Activated CD4-positive, alpha-beta T cell treated with anti-CD3 and anti-CD28 coated beads, Interleukin-2, amount 10 ng/mL, durations not matched to agents 24 days and 14 days (primary cell): ENCODE measurements at regions not wholly inside any gene's neighbourhood (a gene's known extent, or its start where the extent isn't known, plus 50 kb on each side); places are given as distances from the start of the nearest gene placed in this dataset.
"Not testable (repeated sequence)": the region's sequence is repeated elsewhere in the genome, so short reads cannot be mapped to it uniquely, and the experiment has no call there.

Experiments
- DNase-seq: peaks from one replicate; pipeline ENCODE4 v3.0.0; 2022
- H3K27ac Mint-ChIP-seq: one replicate; pipeline ENCODE4 v1.8.0; 2022; ENCODE audit warnings: mild to moderate bottlenecking, mixed read lengths
- H3K27me3 Mint-ChIP-seq: one replicate; pipeline ENCODE4 v1.8.0; 2022; ENCODE audit warnings: mixed read lengths
- H3K36me3 Mint-ChIP-seq: one replicate; pipeline ENCODE4 v1.8.0; 2022; ENCODE audit warnings: low read depth, mild to moderate bottlenecking, mixed read lengths
- H3K4me1 Mint-ChIP-seq: one replicate; pipeline ENCODE4 v1.8.0; 2021; ENCODE audit warnings: mixed read lengths
- H3K4me3 Mint-ChIP-seq: one replicate; pipeline ENCODE4 v1.8.0; 2022; ENCODE audit warnings: mild to moderate bottlenecking, moderate library complexity, mixed read lengths
- H3K9me3 Mint-ChIP-seq: one replicate; pipeline ENCODE4 v1.8.0; 2021; ENCODE audit warnings: mixed read lengths
- intact Hi-C: fragments of 100-400 bp; cut with micrococcal nuclease; formaldehyde crosslinking; loops from one replicate; pipeline ENCODE4 v1.15.1; 2023

DNA sequence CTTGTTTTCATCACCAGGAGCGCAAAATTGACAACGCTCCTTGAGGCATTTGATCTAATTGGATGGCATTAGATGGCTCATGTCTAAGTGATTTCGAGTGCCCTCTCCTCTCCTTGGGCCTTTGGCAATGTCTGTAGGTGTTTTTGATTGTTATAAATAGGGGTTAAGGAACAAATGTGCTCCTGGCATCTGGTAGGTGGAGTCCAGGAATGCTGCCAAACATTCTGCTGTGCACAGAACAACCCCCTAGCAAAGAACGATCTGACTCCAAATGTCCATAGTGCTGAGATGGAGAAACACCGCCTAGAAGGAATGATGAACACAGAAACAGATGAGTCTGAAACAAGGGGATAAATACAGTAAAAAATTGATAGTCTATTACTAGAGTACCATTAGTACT, 68.0 kb upstream of the C1QTNF9B start:
- no peak overlapping the region for H3K4me3 Mint-ChIP-seq
- H3K27me3 Mint-ChIP-seq: no peaks in the 10 kb centered on the region
- peaks cover 3% of the 10 kb centered on the region for H3K9me3 Mint-ChIP-seq
- no peak for DNase-seq
- intact Hi-C loops: loop anchor here (5.0 to 10.0 kb wide), 2 partner anchors 267 to 591 kb away; no protein-coding TSS in a partner anchor
- H3K36me3 Mint-ChIP-seq: no peaks in the 10 kb centered on the region
- H3K4me1 Mint-ChIP-seq: peaks cover 44% of the 10 kb centered on the region
- H3K27ac Mint-ChIP-seq: no peak overlapping the region

DNA sequence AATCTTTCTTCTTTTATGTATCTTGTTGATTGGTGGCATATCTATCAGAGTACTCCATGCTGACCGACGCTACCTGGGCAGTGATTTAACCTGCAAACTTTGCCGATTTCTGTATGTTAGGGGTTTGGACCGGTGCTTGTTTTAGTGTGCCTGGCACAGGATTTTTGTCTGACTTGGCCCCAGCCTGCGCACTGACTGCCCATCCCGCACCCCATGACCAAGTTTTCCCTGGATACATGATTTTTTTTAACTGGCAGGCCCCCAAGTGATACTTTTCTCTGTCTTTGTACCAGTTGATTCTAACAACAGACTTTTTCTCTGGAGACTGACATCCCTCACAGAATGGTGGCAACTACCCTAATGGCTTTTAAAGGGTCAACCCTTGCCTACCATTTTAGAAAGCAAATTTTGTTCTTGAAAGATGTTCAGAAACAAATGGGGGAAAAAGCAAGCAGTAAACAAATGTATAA, 69.0 kb upstream of the C1QTNF9B start:
- peak overlapping the region; percentile 77 for H3K4me3 Mint-ChIP-seq
- intact Hi-C loops: loop anchor here (2.0 to 10.0 kb wide), 3 partner anchors 15 to 591 kb away; no protein-coding TSS in a partner anchor
- peaks cover 39% of the 10 kb centered on the region for H3K4me1 Mint-ChIP-seq
- peak overlapping the region; percentile 84 for H3K27ac Mint-ChIP-seq
- H3K36me3 Mint-ChIP-seq: no peaks in the 10 kb centered on the region
- H3K9me3 Mint-ChIP-seq: peaks cover 3% of the 10 kb centered on the region
- DNase-seq: no peak
- H3K27me3 Mint-ChIP-seq: no peaks in the 10 kb centered on the region

DNA sequence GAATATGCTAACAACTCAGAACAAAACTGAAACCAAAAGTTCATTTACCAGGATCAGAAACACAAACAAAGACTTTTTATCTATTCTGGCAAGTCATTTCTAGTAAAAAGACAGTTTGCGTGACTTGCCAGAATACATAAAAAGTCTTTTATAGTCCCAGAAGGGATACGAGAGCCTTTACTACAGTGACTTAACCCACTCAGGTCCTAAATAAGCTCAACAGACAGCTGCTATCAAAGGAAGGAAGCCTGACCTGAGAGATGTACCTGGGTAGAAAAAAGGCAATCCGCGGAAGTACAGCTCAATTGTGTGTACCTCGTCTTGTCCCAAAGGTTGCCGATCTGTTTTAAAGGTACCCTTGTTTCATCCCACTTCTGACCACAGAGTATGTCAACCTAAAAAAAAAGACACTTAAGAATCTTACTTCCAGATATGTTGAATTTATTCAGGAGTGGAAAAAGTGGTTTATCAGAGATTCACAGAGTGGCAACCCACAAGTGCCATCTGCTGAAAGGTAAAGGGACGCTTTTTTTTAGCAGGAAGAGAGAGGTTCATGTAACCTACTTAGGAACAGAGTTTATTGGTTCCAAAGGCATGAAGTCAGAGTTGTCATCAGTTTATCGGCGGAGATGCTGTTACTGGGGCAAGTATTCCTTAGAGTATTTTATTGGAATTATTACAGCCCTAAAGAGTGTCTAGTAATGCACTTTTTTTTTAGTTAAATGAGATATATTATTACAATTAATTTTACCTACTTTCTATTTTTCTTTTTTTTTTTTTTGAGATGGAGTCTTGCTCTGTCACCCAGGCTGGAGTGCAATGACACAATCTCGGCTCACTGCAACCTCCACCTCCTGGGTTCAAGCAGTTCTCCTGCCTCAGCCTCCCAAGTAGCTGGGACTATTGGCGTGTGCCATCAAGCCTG, 69.7 kb upstream of the C1QTNF9B start:
- Mint-ChIP-seq H3K9me3 (peaks cover 3% of the 10 kb centered on the region), H3K4me1 (peaks cover 39% of the 10 kb centered on the region), H3K4me3 (peak overlapping the region; percentile 77), H3K27ac (peak overlapping the region; percentile 84), H3K27me3 (no peaks in the 10 kb centered on the region), H3K36me3 (no peaks in the 10 kb centered on the region)
- peak; percentile 85 for DNase-seq
- intact Hi-C loops: loop anchor here (2.0 to 10.0 kb wide), 3 partner anchors 14 to 592 kb away; no protein-coding TSS in a partner anchor

GRCh38 chr13:23967792-23968191, 70.5 kb upstream of the C1QTNF9B start:
- H3K4me1 Mint-ChIP-seq: peaks cover 39% of the 10 kb centered on the region
- DNase-seq, H3K27me3 Mint-ChIP-seq, H3K9me3 Mint-ChIP-seq, H3K36me3 Mint-ChIP-seq: not testable (repeated sequence)
- H3K4me3 Mint-ChIP-seq: peak overlapping the region; percentile 59
- intact Hi-C loops: loop anchor here (2.0 to 10.0 kb wide), 3 partner anchors 13 to 593 kb away; no protein-coding TSS in a partner anchor
- peak overlapping the region; percentile 58 for H3K27ac Mint-ChIP-seq

GRCh38 chr13:23969647-23970046, 72.3 kb upstream of the C1QTNF9B start:
- Mint-ChIP-seq H3K4me3 (no peak overlapping the region), H3K4me1 (peaks cover 25% of the 10 kb centered on the region), H3K36me3 (no peaks in the 10 kb centered on the region), H3K9me3 (peaks cover 3% of the 10 kb centered on the region), H3K27me3 (no peaks in the 10 kb centered on the region), H3K27ac (no peak overlapping the region)
- DNase-seq: no peak
- intact Hi-C loops: loop anchor here (5.0 to 10.0 kb wide), 2 partner anchors 263 to 595 kb away; no protein-coding TSS in a partner anchor

- Mint-ChIP-seq H3K9me3 (no peaks in the 10 kb centered on the region), H3K4me1 (peaks cover 14% of the 10 kb centered on the region), H3K4me3 (peak overlapping the region; percentile 85), H3K27me3 (peaks cover 45% of the 10 kb centered on the region), H3K36me3 (no peaks in the 10 kb centered on the region), H3K27ac (peak overlapping the region; percentile 69)
- intact Hi-C loops: loop anchor here (2.0 kb wide), 1 partner anchor 13 kb away; no protein-coding TSS in a partner anchor
- DNase-seq: peak; percentile 85
These were observed 82.3 kb upstream of the C1QTNF9B start for GRCh38 chr13:23979361-23980159.

DNA sequence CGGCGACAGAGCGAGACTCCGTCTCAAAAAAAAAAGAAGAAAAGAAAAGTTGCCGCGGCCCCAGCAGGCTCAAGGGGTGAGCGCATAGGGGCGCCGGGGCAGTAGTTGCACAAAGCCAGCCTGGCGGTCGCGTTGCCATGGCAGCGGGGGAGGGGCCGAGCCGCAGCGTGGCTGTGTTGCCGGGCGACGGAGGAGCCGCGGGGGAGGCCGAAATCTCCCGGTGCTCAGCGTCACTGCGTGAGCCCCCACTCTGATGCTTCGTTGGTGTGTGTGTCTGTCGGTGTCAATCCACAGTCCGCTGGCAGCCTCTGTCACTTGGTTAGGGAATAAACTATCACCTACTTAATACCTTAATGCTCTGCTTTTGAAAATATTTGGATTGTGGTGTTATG, 82.9 kb upstream of the C1QTNF9B start:
- peaks cover 14% of the 10 kb centered on the region for H3K4me1 Mint-ChIP-seq
- H3K36me3 Mint-ChIP-seq: no peaks in the 10 kb centered on the region
- intact Hi-C loops: loop anchor here (2.0 kb wide), 1 partner anchor 13 kb away; no protein-coding TSS in a partner anchor
- peaks cover 47% of the 10 kb centered on the region for H3K27me3 Mint-ChIP-seq
- peak overlapping the region; percentile 85 for H3K4me3 Mint-ChIP-seq
- no peaks in the 10 kb centered on the region for H3K9me3 Mint-ChIP-seq
- peak overlapping the region; percentile 69 for H3K27ac Mint-ChIP-seq
- DNase-seq: peak; percentile 97

- peaks cover 14% of the 10 kb centered on the region for H3K4me1 Mint-ChIP-seq
- intact Hi-C loops: no loop called here
- no peak overlapping the region for H3K4me3 Mint-ChIP-seq
- no peaks in the 10 kb centered on the region for H3K36me3 Mint-ChIP-seq
- no peak for DNase-seq
- H3K27ac Mint-ChIP-seq: no peak overlapping the region
- H3K9me3 Mint-ChIP-seq: no peaks in the 10 kb centered on the region
- H3K27me3 Mint-ChIP-seq: peaks cover 52% of the 10 kb centered on the region
These were observed 86.4 kb upstream of the C1QTNF9B start for GRCh38 chr13:23983671-23984070.

DNA sequence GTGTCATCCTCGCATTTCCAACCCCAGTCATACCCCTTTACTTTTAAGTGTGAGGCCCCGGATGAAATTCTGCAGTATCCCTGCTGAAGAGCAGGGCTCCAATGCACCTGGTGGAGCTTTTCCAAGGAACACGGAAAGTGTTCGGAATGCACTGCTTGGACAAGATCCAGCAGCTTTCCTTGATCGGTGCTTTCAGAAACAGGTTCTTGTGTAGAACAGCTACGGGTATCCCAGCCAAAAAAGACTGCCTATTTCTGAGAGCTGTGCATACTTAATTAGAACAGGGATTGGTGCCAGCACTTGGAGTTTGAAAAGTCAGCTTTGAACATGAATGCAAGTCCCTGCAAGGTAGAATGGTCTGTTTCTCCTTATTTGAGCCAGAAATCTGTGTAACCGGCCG, 87.2 kb upstream of the C1QTNF9B start:
- Mint-ChIP-seq H3K27me3 (peaks cover 45% of the 10 kb centered on the region), H3K27ac (no peak overlapping the region), H3K4me3 (no peak overlapping the region), H3K36me3 (no peaks in the 10 kb centered on the region), H3K4me1 (peaks cover 8% of the 10 kb centered on the region), H3K9me3 (no peaks in the 10 kb centered on the region)
- intact Hi-C loops: no loop called here
- no peak for DNase-seq

- Mint-ChIP-seq H3K36me3 (no peaks in the 10 kb centered on the region), H3K4me1 (peaks cover 3% of the 10 kb centered on the region), H3K27me3 (peaks cover 45% of the 10 kb centered on the region), H3K4me3 (no peak overlapping the region), H3K27ac (no peak overlapping the region), H3K9me3 (no peaks in the 10 kb centered on the region)
- DNase-seq: no peak
- intact Hi-C loops: no loop called here
These were observed 87.8 kb upstream of the C1QTNF9B start for GRCh38 chr13:23985060-23985459.

DNA sequence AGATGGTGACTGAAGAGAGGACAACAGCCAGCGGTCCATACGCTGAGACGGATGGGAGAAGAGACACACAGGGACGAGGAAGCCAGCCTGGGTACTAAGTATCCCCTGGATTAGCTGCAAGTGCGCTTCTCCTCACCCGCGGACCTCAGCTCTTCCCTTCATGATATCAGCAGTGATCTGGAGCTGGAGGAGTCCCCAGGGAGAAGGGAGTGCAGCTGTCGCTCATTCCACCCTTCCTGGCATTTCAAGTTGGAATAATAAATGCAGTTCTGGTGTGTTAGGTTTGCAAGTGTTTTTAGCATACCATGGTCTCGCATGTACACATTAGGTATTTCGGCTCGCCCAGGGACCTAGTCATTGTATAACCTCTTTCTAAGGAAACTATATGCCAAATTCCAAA, 88.5 kb upstream of the C1QTNF9B start:
- H3K9me3 Mint-ChIP-seq: no peaks in the 10 kb centered on the region
- no peak for DNase-seq
- no peak overlapping the region for H3K27ac Mint-ChIP-seq
- intact Hi-C loops: no loop called here
- no peak overlapping the region for H3K4me3 Mint-ChIP-seq
- no peaks in the 10 kb centered on the region for H3K36me3 Mint-ChIP-seq
- H3K27me3 Mint-ChIP-seq: peaks cover 49% of the 10 kb centered on the region
- H3K4me1 Mint-ChIP-seq: no peaks in the 10 kb centered on the region

DNA sequence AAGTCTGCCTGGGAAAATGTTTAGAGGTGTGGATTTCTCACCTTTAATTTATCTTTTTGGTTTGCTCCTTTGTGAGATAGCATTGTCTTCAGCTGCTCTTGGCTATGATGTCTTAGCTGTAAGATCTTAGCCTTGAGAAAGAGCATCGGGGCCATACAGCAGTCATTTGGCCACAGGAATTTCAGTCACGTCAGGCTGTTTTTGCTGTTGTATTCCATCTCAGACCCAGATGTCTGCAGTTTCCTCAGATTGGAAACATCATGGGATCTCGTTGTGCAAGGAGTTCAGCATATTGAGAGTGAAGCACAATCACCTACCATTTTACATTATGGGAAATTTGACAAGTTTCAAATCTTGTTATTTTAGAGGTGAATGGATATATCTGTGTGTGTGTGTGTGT, 89.3 kb upstream of the C1QTNF9B start:
- intact Hi-C loops: no loop called here
- H3K4me1 Mint-ChIP-seq: no peaks in the 10 kb centered on the region
- H3K27ac Mint-ChIP-seq: no peak overlapping the region
- peaks cover 47% of the 10 kb centered on the region for H3K27me3 Mint-ChIP-seq
- H3K36me3 Mint-ChIP-seq: no peaks in the 10 kb centered on the region
- H3K4me3 Mint-ChIP-seq: no peak overlapping the region
- no peak for DNase-seq
- no peaks in the 10 kb centered on the region for H3K9me3 Mint-ChIP-seq

DNA sequence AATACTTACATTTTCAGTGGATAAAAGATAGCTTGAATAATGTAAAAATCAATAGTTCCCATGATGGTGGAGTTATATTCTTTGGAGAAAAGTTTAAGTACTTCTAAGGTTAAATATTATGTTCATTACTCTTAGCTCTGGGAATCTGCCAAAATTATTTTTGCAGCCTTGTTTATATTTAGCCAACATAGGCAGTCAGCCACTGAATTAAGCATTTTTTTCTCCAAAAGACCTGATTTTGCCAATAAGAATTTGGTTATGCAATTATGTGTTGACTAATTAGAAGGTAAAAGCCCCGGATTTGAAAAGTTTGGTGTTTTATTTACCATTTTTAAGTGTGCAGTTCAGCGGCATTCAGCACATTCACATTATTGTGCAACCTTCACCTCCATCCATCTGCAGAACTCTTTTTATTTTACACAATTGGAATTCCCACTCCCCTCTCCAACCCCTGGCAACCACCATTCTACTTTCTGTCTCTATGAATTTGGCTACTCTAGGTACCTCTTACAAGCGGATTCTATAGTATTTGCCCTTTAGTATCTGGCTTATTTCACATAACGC, 90.1 kb upstream of the C1QTNF9B start:
- intact Hi-C loops: no loop called here
- Mint-ChIP-seq H3K4me3 (no peak overlapping the region), H3K4me1 (no peaks in the 10 kb centered on the region), H3K27ac (no peak overlapping the region), H3K9me3 (no peaks in the 10 kb centered on the region), H3K36me3 (no peaks in the 10 kb centered on the region), H3K27me3 (peaks cover 45% of the 10 kb centered on the region)
- DNase-seq: no peak
